ENCODE measurements at regions not wholly inside any gene's neighbourhood (a gene's known extent, or its start where the extent isn't known, plus 50 kb on each side); places are given as distances from the start of the nearest gene placed in this dataset.

DNA sequence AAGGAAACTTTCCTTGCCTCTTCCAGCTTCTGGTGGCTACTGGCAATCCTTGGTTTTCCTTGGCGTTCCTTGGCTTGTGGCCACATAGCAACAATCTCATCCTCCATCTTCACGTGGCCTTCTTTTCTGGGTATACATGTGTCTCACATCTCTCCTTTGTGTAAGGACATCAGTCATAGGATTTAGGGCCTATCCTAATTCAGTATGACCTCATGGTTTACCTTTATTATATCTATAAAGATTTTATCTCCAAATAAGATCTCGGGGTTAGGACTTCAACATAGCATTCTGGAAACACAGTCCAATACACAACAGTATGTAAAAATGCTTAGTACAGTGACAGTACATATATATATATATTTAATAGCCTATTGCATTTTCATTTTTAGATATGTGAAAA is 58.4 kb upstream of the LRIG3 start:
- TF ChIP-seq, protein P1, sequence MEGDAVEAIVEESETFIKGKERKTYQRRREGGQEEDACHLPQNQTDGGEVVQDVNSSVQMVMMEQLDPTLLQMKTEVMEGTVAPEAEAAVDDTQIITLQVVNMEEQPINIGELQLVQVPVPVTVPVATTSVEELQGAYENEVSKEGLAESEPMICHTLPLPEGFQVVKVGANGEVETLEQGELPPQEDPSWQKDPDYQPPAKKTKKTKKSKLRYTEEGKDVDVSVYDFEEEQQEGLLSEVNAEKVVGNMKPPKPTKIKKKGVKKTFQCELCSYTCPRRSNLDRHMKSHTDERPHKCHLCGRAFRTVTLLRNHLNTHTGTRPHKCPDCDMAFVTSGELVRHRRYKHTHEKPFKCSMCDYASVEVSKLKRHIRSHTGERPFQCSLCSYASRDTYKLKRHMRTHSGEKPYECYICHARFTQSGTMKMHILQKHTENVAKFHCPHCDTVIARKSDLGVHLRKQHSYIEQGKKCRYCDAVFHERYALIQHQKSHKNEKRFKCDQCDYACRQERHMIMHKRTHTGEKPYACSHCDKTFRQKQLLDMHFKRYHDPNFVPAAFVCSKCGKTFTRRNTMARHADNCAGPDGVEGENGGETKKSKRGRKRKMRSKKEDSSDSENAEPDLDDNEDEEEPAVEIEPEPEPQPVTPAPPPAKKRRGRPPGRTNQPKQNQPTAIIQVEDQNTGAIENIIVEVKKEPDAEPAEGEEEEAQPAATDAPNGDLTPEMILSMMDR (conservative IDR thresholded peaks at IDR 0.05; ENCODE audit: low read depth, low read length) = no peak
- no peak for DNase-seq (ENCODE audit: low read depth)
- no peak overlapping the region for H3K4me3 ChIP-seq (ENCODE audit: low read depth, low read length)

DNA sequence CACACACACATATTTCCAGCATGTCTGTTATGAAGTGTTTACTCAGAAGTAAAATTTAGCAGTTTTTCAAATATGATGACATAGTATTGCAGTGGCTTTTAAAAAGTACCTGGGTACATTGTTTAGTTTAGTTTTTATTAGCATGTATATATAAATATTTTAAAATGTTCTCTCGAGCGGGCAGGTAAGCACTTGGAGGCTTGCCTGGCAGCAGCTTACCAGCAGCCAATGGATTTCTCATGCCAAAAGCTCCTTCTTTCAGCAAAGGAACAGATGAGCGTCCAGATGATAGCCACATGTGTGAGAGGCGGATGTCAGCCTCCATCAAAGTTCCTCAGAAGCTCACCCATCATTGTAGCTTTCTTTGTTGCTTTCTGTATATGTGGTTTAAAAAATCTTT is 57.2 kb upstream of the LRIG3 start:
- no peak for DNase-seq (ENCODE audit: low read depth)
- TF ChIP-seq, protein P1 (conservative IDR thresholded peaks at IDR 0.05; ENCODE audit: low read depth, low read length) = no peak
- H3K4me3 ChIP-seq (ENCODE audit: low read depth, low read length) = no peak overlapping the region

DNA sequence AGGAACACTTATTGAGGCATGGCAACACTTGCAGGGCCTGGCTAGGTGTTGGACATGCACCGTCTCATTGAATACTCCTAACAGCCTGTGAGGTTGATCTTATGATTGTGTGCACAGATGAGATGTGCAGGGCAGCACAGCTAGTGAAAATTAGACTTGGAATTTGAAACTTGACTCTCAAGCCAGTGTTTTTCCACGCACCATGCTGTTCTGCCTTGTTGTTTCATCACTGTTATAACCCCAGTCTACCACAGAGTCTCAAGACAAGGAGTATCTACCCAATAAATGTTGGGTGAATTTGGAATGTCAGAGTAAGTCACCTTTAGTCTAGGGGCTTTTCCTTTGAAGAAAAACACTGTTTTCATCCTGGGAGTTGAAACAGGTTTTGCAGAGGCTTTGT is 55.8 kb upstream of the LRIG3 start:
- H3K4me3 ChIP-seq (ENCODE audit: low read depth, low read length) = no peak overlapping the region
- no peak for DNase-seq (ENCODE audit: low read depth)
- TF ChIP-seq, protein P1 (conservative IDR thresholded peaks at IDR 0.05; ENCODE audit: low read depth, low read length) = no peak

Data from epithelial cell of proximal tubule (primary cell).